HG03342 (cell line): ENCODE measurements at regions not wholly inside any gene's neighbourhood (a gene's known extent, or its start where the extent isn't known, plus 50 kb on each side); places are given as distances from the start of the nearest gene placed in this dataset.
"Not testable (repeated sequence)": the region's sequence is repeated elsewhere in the genome, so short reads cannot be mapped to it uniquely, and the experiment has no call there.

Experiments
- ATAC-seq: cut with Tn5 transposase; IDR thresholded peaks from one replicate; pipeline ENCODE4 v1.9.1; 2021; ENCODE audit warnings: mild to moderate bottlenecking, moderate library complexity; ENCODE audit not compliant: unreplicated experiment

GRCh38 chr3:153023896-153024295, 138.1 kb upstream of the RAP2B start:
- no peak for ATAC-seq

GRCh38 chr3:153026026-153026425, 136.0 kb upstream of the RAP2B start:
- peak; percentile 59 for ATAC-seq

- no peak for ATAC-seq
These were observed 133.6 kb upstream of the RAP2B start for GRCh38 chr3:153028381-153028780.

- no peak for ATAC-seq
These were observed 132.7 kb upstream of the RAP2B start for GRCh38 chr3:153029350-153029749.

GRCh38 chr3:153032891-153033290, 129.1 kb upstream of the RAP2B start:
- no peak for ATAC-seq

- ATAC-seq = no peak
These were observed 125.2 kb upstream of the RAP2B start for GRCh38 chr3:153036846-153037245.

- ATAC-seq = no peak
These were observed 123.7 kb upstream of the RAP2B start for GRCh38 chr3:153038367-153038766.

GRCh38 chr3:153038779-153039178, 123.2 kb upstream of the RAP2B start:
- ATAC-seq = no peak

- ATAC-seq = no peak
These were observed 120.8 kb upstream of the RAP2B start for GRCh38 chr3:153041181-153041580.

GRCh38 chr3:153042088-153042487, 119.9 kb upstream of the RAP2B start:
- ATAC-seq = no peak

- no peak for ATAC-seq
These were observed 118.2 kb upstream of the RAP2B start for GRCh38 chr3:153043729-153044328.

- no peak for ATAC-seq
These were observed 116.9 kb upstream of the RAP2B start for GRCh38 chr3:153045150-153045549.

- ATAC-seq = no peak
These were observed 111.0 kb upstream of the RAP2B start for GRCh38 chr3:153050978-153051377.

- ATAC-seq = no peak
These were observed 110.5 kb upstream of the RAP2B start for GRCh38 chr3:153051427-153052095.

- ATAC-seq = no peak
These were observed 109.9 kb upstream of the RAP2B start for GRCh38 chr3:153052096-153052460.

GRCh38 chr3:153055217-153055616, 106.8 kb upstream of the RAP2B start:
- ATAC-seq = no peak

GRCh38 chr3:153055779-153056178, 106.2 kb upstream of the RAP2B start:
- no peak for ATAC-seq

- ATAC-seq = not testable (repeated sequence)
These were observed 103.9 kb upstream of the RAP2B start for GRCh38 chr3:153058031-153058688.

GRCh38 chr3:153060346-153060745, 101.7 kb upstream of the RAP2B start:
- no peak for ATAC-seq

- ATAC-seq = no peak
These were observed 100.0 kb upstream of the RAP2B start for GRCh38 chr3:153061938-153062528.

- no peak for ATAC-seq
These were observed 98.7 kb upstream of the RAP2B start for GRCh38 chr3:153063337-153063736.

- no peak for ATAC-seq
These were observed 95.0 kb upstream of the RAP2B start for GRCh38 chr3:153066983-153067382.
